ENCODE measurements at regions not wholly inside any gene's neighbourhood (a gene's known extent, or its start where the extent isn't known, plus 50 kb on each side); places are given as distances from the start of the nearest gene placed in this dataset.

DNA sequence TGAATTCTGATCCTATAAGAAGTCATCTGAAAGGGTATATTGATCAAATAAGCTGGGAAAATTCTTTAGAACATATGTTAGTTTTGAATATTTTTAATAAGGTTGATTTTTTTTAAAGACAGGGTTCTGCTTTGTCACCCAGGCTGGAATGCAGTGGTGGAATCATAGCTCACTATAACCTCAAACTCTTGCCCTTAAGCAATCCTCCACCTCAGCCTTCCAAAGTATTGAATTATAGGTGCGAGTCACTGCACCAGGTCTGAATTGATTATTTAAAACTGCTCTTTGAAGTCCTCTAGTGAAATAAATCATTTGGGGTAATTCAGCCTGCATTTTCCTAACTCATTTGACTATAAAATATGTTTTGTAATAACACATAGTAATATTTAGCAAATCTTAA lies 812.3 kb downstream of the PDHA2 start:
- no peak overlapping the region for H3K4me2 ChIP-seq (ENCODE audit: low read depth, low read length, poor library complexity, severe bottlenecking)
- no peaks in the 10 kb centered on the region; the same call in 1 of the 2 replicates for H3K9me3 ChIP-seq (ENCODE audit: insufficient read depth, low read depth, low read length)
- no peak overlapping the region for H3K9ac ChIP-seq (ENCODE audit: low read depth, low read length, poor library complexity, severe bottlenecking)
- no peaks in the 10 kb centered on the region for H4K20me1 ChIP-seq (ENCODE audit: insufficient read depth, low read length, poor library complexity, severe bottlenecking)
- no peak for TF ChIP-seq CTCF (conservative IDR thresholded peaks at IDR 0.05; ENCODE audit: low read length)
- TF ChIP-seq EZH2phosphoT487 (IDR thresholded peaks at IDR 0.05; ENCODE audit: borderline replicate concordance) = no peak
- no peaks in the 10 kb centered on the region for H3K27me3 ChIP-seq (ENCODE audit: insufficient read depth, low read length, poor library complexity, severe bottlenecking)
- no peaks in the 10 kb centered on the region for H3K79me2 ChIP-seq (ENCODE audit: insufficient read depth, low read length)
- H3K4me1 ChIP-seq (ENCODE audit: insufficient read depth, low read length, poor library complexity, severe bottlenecking) = peaks cover 8% of the 10 kb centered on the region
- H3K9me2 ChIP-seq (replicated peaks; ENCODE audit: low read depth, low read length) = no peaks in the 10 kb centered on the region
- no peaks in the 10 kb centered on the region for H3F3A ChIP-seq (ENCODE audit: low read depth)
- H3K4me3 ChIP-seq (ENCODE audit: low read length, poor library complexity, severe bottlenecking) = no peak overlapping the region
- H2AFZ ChIP-seq (ENCODE audit: low read length) = no peak overlapping the region
- no peaks in the 10 kb centered on the region for H3K36me3 ChIP-seq (ENCODE audit: insufficient read depth, low read length)

GRCh38 chr4:96652821-96653220 lies 812.9 kb downstream of the PDHA2 start:
- no peak for TF ChIP-seq CTCF (conservative IDR thresholded peaks at IDR 0.05; ENCODE audit: low read length)
- TF ChIP-seq EZH2phosphoT487 (IDR thresholded peaks at IDR 0.05; ENCODE audit: borderline replicate concordance) = no peak
- Histone ChIP-seq H3K9me2 (replicated peaks; ENCODE audit: low read depth, low read length) (no peaks in the 10 kb centered on the region), H4K20me1 (ENCODE audit: insufficient read depth, low read length, poor library complexity, severe bottlenecking) (no peaks in the 10 kb centered on the region), H3K36me3 (ENCODE audit: insufficient read depth, low read length) (no peaks in the 10 kb centered on the region), H3K4me3 (ENCODE audit: low read length, poor library complexity, severe bottlenecking) (no peak overlapping the region), H3K9me3 (ENCODE audit: insufficient read depth, low read depth, low read length) (no peaks in the 10 kb centered on the region; the same call in 1 of the 2 replicates), H3K4me1 (ENCODE audit: insufficient read depth, low read length, poor library complexity, severe bottlenecking) (peaks cover 8% of the 10 kb centered on the region), H3K27me3 (ENCODE audit: insufficient read depth, low read length, poor library complexity, severe bottlenecking) (no peaks in the 10 kb centered on the region), H3K79me2 (ENCODE audit: insufficient read depth, low read length) (no peaks in the 10 kb centered on the region), H3F3A (ENCODE audit: low read depth) (no peaks in the 10 kb centered on the region), H2AFZ (ENCODE audit: low read length) (no peak overlapping the region), H3K4me2 (ENCODE audit: low read depth, low read length, poor library complexity, severe bottlenecking) (no peak overlapping the region), H3K9ac (ENCODE audit: low read depth, low read length, poor library complexity, severe bottlenecking) (no peak overlapping the region)

DNA sequence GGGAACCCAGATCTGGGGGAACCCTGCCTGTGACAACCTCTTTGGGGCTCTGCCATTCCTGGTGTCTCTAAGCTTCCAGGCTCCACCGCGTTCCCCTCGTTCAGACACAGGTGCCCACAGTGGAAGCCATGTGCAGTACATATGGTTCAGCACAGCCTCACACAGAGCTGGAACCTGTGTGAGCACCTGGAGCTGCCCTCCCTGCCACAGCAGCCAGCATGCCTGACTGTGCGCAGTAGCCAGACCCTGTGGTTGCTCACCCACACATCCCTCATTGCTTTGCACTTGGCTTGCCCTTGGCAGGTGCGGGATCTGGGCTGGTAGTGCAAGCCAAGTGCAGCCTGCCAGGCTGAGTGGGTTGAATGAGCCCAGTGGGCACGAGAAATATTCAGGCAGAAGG lies 814.2 kb downstream of the PDHA2 start:
- H3K9me3 ChIP-seq (ENCODE audit: insufficient read depth, low read depth, low read length) = no peaks in the 10 kb centered on the region; the same call in 1 of the 2 replicates
- no peak overlapping the region for H3K9ac ChIP-seq (ENCODE audit: low read depth, low read length, poor library complexity, severe bottlenecking)
- TF ChIP-seq CTCF (conservative IDR thresholded peaks at IDR 0.05; ENCODE audit: low read length) = no peak
- TF ChIP-seq EZH2phosphoT487 (IDR thresholded peaks at IDR 0.05; ENCODE audit: borderline replicate concordance) = no peak
- peaks cover 8% of the 10 kb centered on the region for H3K4me1 ChIP-seq (ENCODE audit: insufficient read depth, low read length, poor library complexity, severe bottlenecking)
- H3F3A ChIP-seq (ENCODE audit: low read depth) = no peaks in the 10 kb centered on the region
- H2AFZ ChIP-seq (ENCODE audit: low read length) = no peak overlapping the region
- no peaks in the 10 kb centered on the region for H3K79me2 ChIP-seq (ENCODE audit: insufficient read depth, low read length)
- H3K4me2 ChIP-seq (ENCODE audit: low read depth, low read length, poor library complexity, severe bottlenecking) = no peak overlapping the region
- no peaks in the 10 kb centered on the region for H3K36me3 ChIP-seq (ENCODE audit: insufficient read depth, low read length)
- H3K9me2 ChIP-seq (replicated peaks; ENCODE audit: low read depth, low read length) = no peaks in the 10 kb centered on the region
- H3K4me3 ChIP-seq (ENCODE audit: low read length, poor library complexity, severe bottlenecking) = no peak overlapping the region
- H4K20me1 ChIP-seq (ENCODE audit: insufficient read depth, low read length, poor library complexity, severe bottlenecking) = no peaks in the 10 kb centered on the region
- no peaks in the 10 kb centered on the region for H3K27me3 ChIP-seq (ENCODE audit: insufficient read depth, low read length, poor library complexity, severe bottlenecking)
